NOMO-1 treated with DMSO at 0.1 percent for 48 hours (cell line): ENCODE measurements at regions not wholly inside any gene's neighbourhood (a gene's known extent, or its start where the extent isn't known, plus 50 kb on each side); places are given as distances from the start of the nearest gene placed in this dataset.

Source experiments
- DNase-seq: peaks from one replicate; lab custom pipeline; 2025; ENCODE audit not compliant: unreplicated experiment; lab: John Stamatoyannopoulos, UW

GRCh38 chr11:133586903-133587517 is 54.7 kb upstream of the OPCML start:
- DNase-seq, result no peak

GRCh38 chr11:133582750-133583149 is 50.4 kb upstream of the OPCML start:
- DNase-seq, result no peak

- DNase-seq, result no peak
Measured at GRCh38 chr11:133582326-133582725, 50.0 kb upstream of the OPCML start.
